Astrocyte of the hippocampus (primary cell): ENCODE measurements at regions not wholly inside any gene's neighbourhood (a gene's known extent, or its start where the extent isn't known, plus 50 kb on each side); places are given as distances from the start of the nearest gene placed in this dataset.
A peak's percentile ranks its signal among the peaks of the same experiment; 100 is the strongest.

Experiments
- DNase-seq: peaks from one replicate; pipeline ENCODE4 v3.0.0; 2011; ENCODE audit warnings: low read depth, low spot score

- DNase-seq = no peak
Observed at GRCh38 chr5:58153255-58153654, 306.6 kb downstream of the PLK2 start.

- DNase-seq = no peak
Observed at GRCh38 chr5:58151414-58151813, 308.5 kb downstream of the PLK2 start.

GRCh38 chr5:58150926-58151325, 309.0 kb downstream of the PLK2 start:
- no peak for DNase-seq

- no peak for DNase-seq
Observed at GRCh38 chr5:58149746-58150145, 310.1 kb downstream of the PLK2 start.

- no peak for DNase-seq
Observed at GRCh38 chr5:58149345-58149744, 310.5 kb downstream of the PLK2 start.

- DNase-seq = no peak
Observed at GRCh38 chr5:58148254-58148775, 311.6 kb downstream of the PLK2 start.

- DNase-seq = no peak
Observed at GRCh38 chr5:58145397-58145934, 314.4 kb downstream of the PLK2 start.

- no peak for DNase-seq
Observed at GRCh38 chr5:58143727-58144126, 316.2 kb downstream of the PLK2 start.

- DNase-seq = no peak
Observed at GRCh38 chr5:58143181-58143580, 316.7 kb downstream of the PLK2 start.

- DNase-seq = no peak
Observed at GRCh38 chr5:58138791-58139190, 321.1 kb downstream of the PLK2 start.

GRCh38 chr5:58136406-58136805, 323.5 kb downstream of the PLK2 start:
- DNase-seq = no peak

GRCh38 chr5:58135571-58136335, 324.1 kb downstream of the PLK2 start:
- peak; percentile 32 for DNase-seq

GRCh38 chr5:58133631-58134296, 326.1 kb downstream of the PLK2 start:
- DNase-seq = no peak

GRCh38 chr5:58133216-58133615, 326.7 kb downstream of the PLK2 start:
- DNase-seq = no peak

GRCh38 chr5:58127255-58128220, 332.3 kb downstream of the PLK2 start:
- peak; percentile 36 for DNase-seq

- DNase-seq = no peak
Observed at GRCh38 chr5:58123501-58123900, 336.4 kb downstream of the PLK2 start.

GRCh38 chr5:58122848-58123392, 337.0 kb downstream of the PLK2 start:
- DNase-seq = no peak

- DNase-seq = no peak
Observed at GRCh38 chr5:58122157-58122556, 337.7 kb downstream of the PLK2 start.

GRCh38 chr5:58121391-58121790, 338.5 kb downstream of the PLK2 start:
- DNase-seq = no peak

GRCh38 chr5:58117542-58117941, 342.3 kb downstream of the PLK2 start:
- DNase-seq = no peak

GRCh38 chr5:58116346-58116745, 343.5 kb downstream of the PLK2 start:
- no peak for DNase-seq
